AG04449 (cell line): ENCODE measurements at regions not wholly inside any gene's neighbourhood (a gene's known extent, or its start where the extent isn't known, plus 50 kb on each side); places are given as distances from the start of the nearest gene placed in this dataset.

ENCODE experiments used
- CTCF ChIA-PET: fragments of 350-600 bp; formaldehyde crosslinking; extraction: SDS; loops from one replicate; lab custom pipeline; 2021; ENCODE audit warnings: antibody characterized with exemption; lab: Yijun Ruan, JAX
- POLR2A ChIA-PET: fragments of 400-600, 350-600 bp; formaldehyde crosslinking; extraction: SDS; loops from one replicate; lab custom pipeline; 2020; ENCODE audit warnings: antibody characterized with exemption, inconsistent platforms; lab: Yijun Ruan, JAX
- DNase-seq: peaks from one replicate; pipeline ENCODE4 v3.0.0-alpha.2; 2010; ENCODE audit warnings: low read depth, low spot score
- H3K4me3 ChIP-seq: 2 replicates; pipeline ENCODE4 v1.5.1; 2011; ENCODE audit warnings: low read depth, mild to moderate bottlenecking, control low read depth, low read length
- CTCF ChIP-seq: IDR thresholded peaks from one replicate; pipeline ENCODE4 v1.5.1; 2011; ENCODE audit warnings: mild to moderate bottlenecking, moderate library complexity, low read length, control low read depth, inconsistent platforms; ENCODE audit not compliant: insufficient read depth; ENCODE audit errors: missing control alignments

DNA sequence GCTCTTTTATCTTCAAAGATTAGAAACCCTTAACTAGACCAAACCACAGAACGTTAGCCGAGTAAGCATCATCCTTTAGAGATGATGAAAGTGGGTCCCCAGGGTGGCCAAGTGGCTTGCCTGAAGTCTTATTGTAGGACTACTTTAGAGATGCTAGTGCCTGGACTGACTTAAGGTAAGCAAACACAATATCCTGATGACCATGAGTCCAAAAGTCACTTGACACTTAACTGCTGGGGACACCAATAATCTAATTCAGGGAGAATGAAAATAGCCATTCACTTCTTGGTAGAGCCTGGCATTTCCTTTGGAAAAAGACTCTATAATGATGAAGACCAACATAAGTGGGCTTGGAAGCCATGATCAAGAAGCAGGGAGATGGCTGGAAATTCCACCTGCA lies 225.3 kb upstream of the IRF2BP2 start:
- CTCF ChIA-PET, result no interaction called here
- TF ChIP-seq CTCF, result no peak
- POLR2A ChIA-PET, result no interaction called here
- no peak for DNase-seq
- no peak overlapping the region for H3K4me3 ChIP-seq

DNA sequence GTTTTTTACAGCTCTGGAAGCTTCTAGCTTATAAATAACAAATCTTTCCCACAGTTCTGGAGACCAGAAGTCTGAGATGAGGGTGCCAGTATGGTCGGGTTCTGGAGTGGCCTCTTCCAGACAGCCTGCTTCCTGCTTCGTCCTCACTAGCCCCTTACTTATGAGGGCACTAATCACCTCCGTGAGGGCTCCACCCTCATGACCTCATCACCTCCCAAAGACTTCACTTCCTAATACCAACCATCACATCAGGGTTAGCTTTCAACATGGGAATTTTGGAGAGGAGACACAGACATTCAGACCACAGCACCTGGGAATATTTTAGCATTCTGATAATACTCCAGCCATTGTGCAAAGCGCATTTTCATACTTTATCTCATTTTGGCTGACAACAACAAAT lies 223.7 kb upstream of the IRF2BP2 start:
- no peak overlapping the region for H3K4me3 ChIP-seq
- no peak for DNase-seq
- CTCF ChIA-PET, result no interaction called here
- no peak for TF ChIP-seq CTCF
- POLR2A ChIA-PET, result no interaction called here

- TF ChIP-seq CTCF, result no peak
- no peak overlapping the region for H3K4me3 ChIP-seq
- no peak for DNase-seq
- ChIA-PET CTCF (no interaction called here), POLR2A (no interaction called here)
These were observed 223.1 kb upstream of the IRF2BP2 start for GRCh38 chr1:234833118-234833517.

DNA sequence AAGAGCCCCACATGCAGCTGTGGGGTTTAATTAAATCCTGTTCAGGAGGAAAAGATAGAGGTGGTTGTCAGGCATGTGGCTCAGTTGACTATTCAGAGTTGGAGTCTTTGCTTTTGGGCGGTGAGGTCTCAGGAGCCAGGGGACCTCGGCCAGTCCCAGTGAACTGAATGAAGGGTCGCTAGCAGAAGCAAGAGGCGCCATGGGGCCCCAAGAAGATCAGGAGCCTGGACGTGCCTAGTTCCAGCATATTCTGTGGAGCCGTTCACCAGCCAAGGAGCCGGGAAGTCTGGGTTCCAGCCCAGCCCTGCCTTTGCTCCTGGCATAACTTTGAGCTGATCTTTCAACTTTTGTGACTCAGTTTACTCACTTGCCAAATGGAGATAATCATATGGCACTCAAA lies 217.7 kb upstream of the IRF2BP2 start:
- ChIA-PET CTCF (interaction anchor here (0.9 kb wide), 1 partner anchor 13 kb away, joined by 3 read pairs; no protein-coding TSS in a partner anchor), POLR2A (no interaction called here)
- no peak overlapping the region for H3K4me3 ChIP-seq
- TF ChIP-seq CTCF, result no peak
- no peak for DNase-seq

DNA sequence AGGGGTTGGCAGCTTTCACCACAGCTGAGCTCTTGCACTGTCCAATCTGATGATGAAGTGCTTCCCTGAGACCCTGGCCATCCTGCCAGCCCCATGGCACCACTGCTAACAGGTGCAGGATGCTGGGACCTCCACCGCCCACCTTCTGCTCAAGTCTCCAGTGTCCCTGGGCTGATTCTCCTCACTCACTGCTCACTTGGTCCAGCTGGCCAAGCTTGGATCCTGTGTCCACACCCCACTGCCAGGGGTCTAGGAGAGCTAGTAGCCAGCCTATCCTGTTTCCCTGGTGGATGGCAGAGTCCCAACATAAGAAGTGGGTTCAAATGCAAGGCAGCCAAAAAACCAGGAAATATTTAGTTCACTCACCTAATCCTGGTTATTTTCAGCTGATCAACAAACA lies 217.2 kb upstream of the IRF2BP2 start:
- POLR2A ChIA-PET, result no interaction called here
- H3K4me3 ChIP-seq, result no peak overlapping the region
- CTCF ChIA-PET, result interaction anchor here (0.9 kb wide), 1 partner anchor 14 kb away, joined by 3 read pairs; no protein-coding TSS in a partner anchor
- TF ChIP-seq CTCF, result no peak
- no peak for DNase-seq

DNA sequence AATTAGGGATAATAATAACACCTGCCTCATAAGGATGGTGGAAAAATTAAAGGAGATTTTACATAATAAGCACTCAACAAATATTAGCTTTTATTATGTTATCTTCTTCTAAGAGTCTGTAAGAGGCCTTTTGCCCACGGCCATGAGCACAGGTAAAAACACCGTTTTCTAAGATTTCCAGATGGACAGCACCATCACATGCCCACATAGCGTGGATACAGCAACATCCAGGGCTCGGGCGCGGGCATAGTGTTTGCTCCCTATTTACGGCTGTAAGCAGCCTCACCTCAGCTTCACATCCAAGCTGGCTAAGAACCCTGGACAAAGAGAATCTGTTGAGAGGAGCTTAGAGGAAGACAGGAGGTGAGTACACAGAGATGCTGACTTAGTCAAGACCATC lies 216.4 kb upstream of the IRF2BP2 start:
- POLR2A ChIA-PET, result no interaction called here
- CTCF ChIA-PET, result no interaction called here
- no peak for DNase-seq
- H3K4me3 ChIP-seq, result no peak overlapping the region
- TF ChIP-seq CTCF, result no peak
